Activated CD4-positive, alpha-beta T cell treated with anti-CD3 and anti-CD28 coated beads, Interleukin-10, Interleukin-2, amounts not matched to agents 100 ng/mL and 50 ng/mL, durations not matched to agents 16 hours and 8 hours (primary cell): ENCODE measurements at regions not wholly inside any gene's neighbourhood (a gene's known extent, or its start where the extent isn't known, plus 50 kb on each side); places are given as distances from the start of the nearest gene placed in this dataset.
A peak's percentile ranks its signal among the peaks of the same experiment; 100 is the strongest.
"Not testable (repeated sequence)": the region's sequence is repeated elsewhere in the genome, so short reads cannot be mapped to it uniquely, and the experiment has no call there.

Source experiments
- DNase-seq: peaks from one replicate; pipeline ENCODE4 v3.0.0-alpha.2; 2020

DNA sequence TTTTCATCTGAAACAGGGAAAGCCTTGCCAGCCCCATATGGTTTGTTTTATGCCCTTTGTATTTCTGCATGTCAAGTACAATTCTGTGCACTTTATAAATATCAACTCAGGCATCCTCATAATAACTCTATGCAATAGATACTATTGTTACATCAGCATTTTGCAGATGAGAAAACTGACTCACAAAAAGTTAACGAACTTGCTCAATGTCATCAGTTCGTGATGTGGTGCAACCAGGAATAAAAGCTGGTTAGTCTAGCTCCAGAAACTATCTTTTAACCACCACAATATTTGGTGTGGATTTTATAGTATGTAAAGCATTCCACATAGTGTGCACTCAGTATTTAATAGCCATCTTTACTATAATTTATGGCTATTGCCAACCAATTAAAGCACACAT, 134.9 kb downstream of the MRPS30 start:
- no peak for DNase-seq

DNA sequence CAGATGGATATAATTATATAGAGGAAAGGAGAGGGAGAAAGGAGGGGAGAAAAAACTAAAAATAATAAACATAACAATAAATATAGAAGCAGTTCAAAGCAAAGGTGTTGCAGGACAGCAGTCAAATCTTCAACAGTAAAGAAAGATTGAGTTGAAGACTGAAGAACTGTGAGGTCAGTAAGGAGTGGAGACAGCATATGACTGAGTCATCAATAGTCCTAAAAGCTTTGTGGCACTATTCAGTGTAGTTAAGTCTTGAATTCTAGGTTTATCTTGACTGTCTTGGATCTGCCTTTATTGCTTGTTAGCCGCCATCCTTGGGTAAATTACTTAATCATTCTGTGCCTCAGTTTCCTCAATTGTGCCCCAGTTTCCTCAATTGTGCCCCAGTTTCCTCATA, 137.0 kb downstream of the MRPS30 start:
- no peak for DNase-seq

DNA sequence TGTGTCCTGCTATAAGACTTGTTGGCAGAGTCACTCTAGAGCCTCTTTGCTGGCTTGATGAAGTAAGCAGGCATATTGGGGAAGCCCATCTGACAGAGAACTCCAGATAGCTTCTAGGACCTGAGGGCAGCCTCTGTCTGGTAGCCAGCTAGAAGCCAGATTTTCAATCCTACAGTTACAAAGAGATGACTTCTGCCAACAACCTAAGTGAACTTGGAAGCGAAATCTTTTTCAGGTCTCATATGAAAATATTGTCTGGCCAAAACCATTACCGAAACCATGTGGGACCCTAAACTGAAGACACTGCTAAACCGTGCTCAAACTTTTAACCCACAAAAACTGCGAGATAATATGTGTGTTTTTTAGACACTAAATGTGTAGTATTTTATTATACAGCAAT, 140.9 kb downstream of the MRPS30 start:
- no peak for DNase-seq

DNA sequence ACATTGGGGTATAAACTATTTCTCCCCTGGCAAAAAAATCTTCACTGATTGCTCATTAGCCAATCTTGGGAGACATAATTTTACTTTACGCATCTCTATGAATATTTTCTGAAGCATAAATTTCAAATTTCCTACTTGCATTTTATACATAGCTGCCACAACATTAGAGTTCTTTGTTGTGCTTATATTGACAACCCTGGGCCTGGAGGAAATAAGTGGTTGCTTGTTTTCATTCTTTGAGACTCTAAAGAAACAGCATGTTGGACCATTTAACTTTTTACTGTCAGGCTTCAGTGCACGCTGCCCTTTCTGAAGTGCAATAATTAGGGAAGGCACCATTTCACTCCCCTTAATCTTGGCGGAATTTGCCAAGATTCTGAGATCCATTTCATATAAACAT, 142.6 kb downstream of the MRPS30 start:
- no peak for DNase-seq

DNA sequence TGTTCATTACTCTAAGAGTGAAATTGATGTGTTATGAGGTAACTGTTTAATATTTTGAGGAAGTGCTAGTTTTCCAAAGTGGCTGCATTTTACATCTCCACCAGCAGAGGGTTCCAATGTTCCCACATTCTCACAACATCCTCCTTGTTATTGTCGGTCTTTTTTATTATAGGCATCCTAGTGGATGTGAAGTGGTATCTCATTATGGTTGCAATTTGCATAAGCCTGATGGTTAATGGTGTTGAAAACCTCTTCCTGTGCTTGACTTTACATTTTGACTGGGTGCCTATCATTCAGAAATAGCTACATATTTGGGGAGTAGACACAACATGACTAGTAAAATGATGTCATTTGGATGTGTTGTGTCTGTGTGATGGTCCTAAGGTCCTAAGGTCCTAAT, 143.6 kb downstream of the MRPS30 start:
- DNase-seq, result peak; percentile 26

DNA sequence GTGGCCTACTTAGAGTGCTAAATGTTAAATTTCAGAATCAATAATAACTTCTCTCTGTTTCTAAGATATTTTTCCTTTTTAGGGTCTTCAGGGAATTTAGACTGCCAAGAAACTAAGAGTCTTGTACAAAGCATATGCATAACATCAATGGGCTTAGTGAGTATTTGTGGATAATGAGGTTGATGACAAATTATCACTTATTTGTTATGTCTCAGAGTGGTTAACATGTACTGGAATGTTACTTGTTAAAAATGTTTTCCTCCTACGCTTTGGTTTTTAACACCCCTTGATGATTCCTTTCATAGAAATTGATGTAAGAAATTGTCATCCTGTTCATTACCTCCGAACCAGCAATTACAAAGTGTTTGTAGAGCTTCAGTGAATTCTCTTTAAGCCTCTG, 144.3 kb downstream of the MRPS30 start:
- no peak for DNase-seq

DNA sequence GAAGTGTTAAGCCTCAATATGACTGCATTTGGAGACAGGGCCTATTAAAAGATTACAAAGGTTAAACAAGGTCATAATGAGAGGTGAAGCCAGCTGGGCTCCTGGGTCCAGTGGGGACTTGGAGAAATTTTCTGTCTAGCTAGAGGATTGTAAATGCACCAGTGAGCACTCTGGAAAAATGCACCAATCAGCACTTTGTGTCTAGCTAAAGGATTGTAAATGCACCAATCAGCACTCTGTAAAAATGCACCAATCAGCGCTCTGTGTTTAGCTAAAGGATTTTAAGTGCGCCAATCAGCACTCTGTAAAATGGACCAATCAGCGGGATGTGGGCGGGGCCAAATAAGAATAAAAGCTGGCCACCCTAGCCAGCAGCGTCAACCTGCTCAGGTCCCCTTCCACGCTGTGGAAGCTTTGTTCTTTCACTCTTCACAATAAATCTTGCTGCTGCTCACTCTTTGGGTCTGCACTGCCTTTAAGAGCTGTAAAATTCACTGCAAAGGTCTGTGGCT, 150.3 kb downstream of the MRPS30 start:
- DNase-seq, result not testable (repeated sequence)

DNA sequence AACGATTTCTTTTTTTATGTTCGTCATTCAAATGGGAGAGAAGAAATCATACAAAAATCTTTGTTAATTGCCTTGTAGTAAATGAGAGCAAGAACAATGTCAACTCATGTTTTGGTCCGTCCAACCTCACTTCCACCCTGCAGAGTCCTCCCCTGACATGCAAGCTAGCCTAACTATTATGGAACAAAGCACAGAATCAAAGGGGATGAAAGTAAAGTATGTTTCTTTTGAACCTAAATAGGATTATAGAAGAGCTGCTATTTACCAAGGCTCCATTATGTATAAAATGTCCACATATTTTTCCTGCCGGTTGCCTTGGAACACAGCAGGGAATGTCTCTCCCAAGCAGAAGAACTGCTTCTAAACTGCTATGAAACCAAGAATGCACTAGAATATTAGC, 161.1 kb downstream of the MRPS30 start:
- no peak for DNase-seq

DNA sequence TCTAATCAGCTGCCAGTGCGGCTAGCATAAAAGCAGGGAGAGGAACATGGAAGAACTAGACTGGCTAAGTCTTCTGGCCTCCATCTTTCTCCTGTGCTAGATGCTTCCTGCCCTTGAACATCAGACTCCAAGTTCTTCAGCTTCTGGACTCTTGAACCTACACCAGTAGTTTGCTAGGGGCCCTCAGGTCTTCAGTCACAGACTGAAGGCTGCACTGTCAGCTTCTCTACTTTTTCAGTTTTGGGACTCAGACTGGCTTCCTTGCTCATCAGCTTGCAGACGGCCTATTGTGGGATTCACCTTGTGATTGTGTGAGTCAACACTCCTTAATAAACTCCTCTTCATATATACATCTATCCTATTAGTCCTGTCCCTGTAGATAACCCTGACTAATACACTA, 162.2 kb downstream of the MRPS30 start:
- not testable (repeated sequence) for DNase-seq

DNA sequence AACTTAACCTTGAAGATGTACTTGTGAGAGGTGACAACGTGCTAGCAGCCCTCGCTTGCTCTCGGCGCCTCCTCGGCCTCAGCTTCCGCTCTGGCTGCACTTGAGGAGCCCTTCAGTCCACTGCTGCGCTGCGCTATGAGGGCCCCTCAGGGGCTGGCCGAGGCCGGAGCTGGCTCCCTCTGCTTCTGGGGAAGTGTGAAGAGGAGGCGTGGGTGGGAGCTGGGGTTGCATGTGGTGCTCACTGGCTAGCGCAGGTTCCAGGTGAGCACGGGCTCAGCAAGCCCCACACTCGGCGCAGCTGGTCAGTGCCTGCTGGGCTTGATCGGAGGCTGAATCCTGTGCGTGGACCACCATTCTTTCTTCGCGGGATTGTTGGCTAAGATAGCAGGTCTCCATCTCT, 166.1 kb downstream of the MRPS30 start:
- no peak for DNase-seq

DNA sequence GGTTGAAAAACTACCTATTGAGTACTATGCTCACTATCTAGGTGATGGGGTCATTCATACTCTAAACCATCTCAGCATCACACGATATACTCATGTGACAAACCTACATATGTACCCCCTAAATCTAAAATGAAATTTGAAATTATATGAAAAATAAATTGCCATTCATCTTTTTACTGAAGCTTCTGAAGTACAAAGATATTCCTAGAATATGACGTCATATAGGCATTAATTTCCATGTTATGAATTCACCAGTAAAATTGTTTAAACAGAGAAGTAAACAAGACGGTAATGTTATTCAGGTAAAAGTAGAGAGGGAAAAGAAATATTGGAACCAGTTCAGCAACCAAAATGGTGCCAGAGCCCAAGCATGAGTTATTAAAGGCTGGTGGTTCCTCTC, 173.0 kb downstream of the MRPS30 start:
- no peak for DNase-seq

DNA sequence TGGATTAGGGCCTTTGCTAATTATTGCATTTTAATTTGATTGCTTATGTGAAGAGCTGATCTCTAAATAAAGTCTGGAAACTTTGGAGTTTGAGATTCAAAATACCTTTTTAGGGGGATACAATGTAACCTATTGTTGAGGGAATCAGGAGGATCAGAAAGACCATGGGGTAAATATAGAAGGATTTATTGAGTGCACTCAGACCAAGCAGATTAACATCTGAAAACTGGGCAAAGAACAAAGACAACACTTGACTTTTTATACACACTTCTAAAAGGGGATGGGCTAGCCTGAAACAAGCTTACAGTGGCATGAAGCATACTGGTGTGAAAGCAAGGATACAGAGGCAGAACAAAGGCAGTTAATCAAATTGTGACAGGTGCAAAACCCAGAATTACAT, 174.3 kb downstream of the MRPS30 start:
- DNase-seq, result no peak

DNA sequence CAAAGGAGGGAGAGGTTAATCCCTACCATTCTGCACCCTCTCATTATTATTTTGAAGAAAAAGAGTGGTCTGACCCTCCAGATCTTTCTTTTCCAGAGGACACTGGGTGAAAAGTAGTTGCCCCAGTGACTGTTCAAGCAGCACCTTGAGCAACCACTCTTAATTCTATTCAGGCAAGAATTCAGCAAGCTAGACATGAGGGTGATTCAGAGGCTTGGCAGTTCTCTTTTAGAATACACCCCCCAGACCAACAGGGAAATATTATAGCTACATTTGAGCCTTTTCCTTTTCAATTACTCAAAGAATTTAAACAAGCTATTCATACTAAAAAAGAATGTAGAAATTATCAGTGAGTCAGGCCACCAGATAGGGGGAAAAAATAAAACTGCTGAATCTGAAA, 178.3 kb downstream of the MRPS30 start:
- no peak for DNase-seq

DNA sequence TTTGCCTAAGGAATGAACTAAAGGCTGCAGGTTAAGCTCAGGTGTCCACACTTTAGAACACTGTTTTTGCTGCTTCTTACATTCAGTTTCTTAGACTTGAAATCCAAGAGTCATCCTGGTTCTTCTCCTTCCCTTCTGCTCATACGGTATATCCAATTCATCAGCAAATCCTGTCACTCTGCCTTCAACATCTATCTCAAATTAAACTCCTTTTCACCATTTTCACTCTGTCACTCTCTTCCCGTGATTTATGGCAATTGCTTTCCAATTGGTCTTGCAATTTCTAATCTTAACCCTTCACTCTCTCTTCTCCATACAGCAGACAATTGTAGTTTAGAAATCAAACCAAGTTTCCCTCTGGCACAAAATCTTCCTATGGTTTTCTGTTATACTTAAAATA, 182.9 kb downstream of the MRPS30 start:
- no peak for DNase-seq

DNA sequence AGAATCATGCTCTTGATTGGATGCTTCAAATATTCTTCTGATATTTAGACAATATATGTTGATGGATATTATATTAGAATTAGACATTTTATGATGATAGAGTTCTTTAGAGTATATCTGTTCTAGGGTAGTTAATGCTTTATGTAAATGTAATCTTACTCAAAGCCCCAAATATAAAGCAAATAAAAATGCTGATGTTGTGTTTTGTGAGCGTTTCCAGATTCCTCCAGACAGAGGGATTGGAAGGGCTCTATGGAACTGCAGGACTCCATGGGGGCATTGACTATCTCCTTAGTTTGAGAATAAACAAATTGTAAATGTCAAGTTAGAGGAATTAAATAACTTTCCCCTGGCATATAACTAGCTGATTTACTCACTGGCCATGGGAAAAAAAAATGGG, 184.5 kb downstream of the MRPS30 start:
- no peak for DNase-seq

DNA sequence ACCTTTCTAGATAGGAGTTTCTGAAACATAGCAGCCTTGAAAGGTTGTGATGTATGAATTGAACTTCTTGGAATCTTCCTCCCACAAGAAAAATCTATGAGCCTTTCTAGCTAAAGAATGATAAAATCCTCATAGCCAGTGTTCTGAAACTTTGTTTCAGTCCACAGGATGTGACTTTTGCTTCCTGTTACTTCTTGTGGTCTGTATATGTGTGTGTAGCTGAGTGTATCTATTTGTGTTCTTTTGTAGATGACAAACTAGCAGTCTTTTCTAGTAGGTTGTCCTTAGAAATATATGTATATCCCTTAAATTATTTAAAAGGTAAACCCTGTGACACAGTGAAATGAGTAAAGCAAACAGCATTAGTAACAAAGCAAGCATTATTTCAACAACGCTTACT, 188.8 kb downstream of the MRPS30 start:
- no peak for DNase-seq

DNA sequence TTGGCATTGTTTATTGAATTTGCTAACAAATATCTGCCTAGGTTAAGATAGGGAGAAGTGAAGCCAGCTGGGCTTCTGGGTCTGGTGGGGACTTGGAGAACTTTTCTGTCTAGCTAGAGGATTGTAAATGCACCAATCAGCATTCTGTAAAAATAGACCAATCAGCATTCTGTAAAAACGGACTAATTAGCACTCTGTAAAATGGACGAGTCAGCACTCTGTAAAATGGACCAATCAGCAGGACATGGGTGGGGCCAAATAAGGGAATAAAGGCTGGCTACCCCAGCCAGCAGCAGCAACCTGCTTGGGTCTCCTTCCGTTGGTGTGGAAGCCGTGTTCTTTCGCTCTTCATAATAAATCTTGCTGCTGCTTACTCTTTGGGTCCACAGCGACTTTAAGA, 198.4 kb downstream of the MRPS30 start:
- DNase-seq, result not testable (repeated sequence)

DNA sequence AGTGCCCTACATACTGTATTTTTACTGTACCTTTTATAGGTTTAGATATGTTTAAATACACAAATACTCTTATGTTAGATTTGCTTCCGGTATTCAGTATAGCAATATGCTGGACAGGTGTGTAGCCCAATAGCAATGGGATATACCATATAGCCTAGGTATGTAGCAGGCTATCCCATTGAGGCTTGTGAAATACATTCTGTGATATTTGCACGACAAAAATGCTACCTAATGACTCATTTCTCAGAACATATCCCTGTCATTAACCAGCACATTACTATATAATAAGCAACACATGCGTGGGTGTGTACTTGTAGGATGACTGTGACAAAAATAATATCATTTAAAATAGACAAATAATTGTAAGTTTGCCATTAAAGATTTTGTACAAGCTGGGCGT, 208.8 kb downstream of the MRPS30 start:
- DNase-seq, result no peak

DNA sequence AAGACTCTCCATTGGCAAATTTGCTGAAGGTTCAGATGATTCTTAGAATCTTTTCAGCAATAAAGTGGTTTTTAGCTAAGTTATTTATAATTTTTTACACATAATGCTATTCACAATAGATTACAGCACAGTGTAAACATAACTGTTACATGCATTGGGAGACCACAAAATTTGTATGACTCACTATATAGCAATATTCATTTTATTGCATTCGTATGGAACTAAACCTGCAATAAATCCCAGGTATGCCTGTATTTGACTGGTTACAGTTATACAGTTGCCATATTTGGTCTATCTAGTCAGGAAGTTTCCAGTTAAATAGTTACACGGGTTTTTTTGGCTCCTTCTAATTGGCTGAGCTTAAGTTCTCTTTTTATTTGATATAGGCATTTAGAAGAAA, 220.8 kb downstream of the MRPS30 start:
- no peak for DNase-seq

DNA sequence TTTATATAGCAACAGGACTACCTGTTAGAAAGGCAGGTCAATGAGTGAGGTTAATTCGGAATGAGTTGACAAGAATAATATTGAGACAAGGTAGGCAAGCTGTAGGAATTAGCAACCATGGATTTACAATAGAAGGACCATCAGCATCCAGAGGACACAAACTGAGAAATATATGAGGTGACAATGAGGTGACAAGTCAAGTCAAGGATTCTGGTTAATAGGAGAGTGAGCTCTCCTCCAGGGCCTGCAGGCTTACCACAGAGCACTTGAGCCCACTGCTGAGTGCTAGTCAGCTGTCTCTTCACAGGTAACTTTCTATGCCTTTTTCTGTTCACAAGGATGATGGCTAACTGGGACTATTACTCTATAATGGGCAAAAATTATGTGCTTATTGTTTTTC, 227.2 kb downstream of the MRPS30 start:
- no peak for DNase-seq

DNA sequence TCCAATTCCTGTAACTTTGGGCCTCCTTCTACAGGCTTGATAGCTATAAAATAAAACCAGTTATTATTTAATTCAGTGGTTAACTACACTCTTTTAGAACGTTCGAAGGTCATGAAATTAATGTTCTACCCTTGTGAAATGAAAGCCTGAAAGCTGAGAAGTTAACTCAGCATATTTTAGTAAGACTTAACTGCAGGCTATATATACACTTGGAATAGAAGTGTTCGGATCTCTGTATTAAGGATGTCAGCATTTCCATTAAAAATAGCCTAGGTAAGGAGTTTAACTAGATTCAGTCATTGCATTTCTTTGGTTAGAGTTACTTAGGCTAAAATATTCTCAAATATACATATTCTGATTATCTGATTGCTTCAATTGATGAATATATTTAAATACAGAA, 229.2 kb downstream of the MRPS30 start:
- no peak for DNase-seq

DNA sequence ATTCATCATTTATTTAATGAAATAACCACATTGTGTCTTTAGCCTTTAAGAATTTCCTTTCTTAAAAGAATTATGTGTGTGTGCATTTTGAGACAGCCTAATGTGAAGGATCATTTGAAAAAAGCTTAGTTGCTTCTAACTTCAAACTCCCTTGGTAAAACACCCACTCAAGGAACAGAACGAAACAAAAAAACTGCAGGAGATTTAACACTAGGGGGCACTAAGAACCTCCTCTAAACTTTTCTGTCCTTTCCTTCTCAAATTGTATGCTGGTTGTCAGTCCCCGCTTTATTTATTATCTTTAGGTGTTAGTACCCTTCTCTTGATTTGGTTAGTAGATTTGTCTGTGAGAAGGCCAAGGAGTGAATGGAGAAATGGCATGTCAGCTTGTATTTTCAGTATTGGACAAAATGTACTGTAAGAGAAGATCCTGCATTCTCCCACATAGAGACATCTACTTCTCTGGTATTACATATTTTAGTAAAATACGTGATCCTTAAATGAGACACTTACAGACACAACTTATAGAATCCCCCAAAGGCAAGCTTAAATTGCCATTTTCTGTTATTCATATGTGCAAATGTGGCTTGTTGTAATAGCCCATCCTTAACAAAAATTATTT, 229.7 kb downstream of the MRPS30 start:
- DNase-seq, result peak; percentile 31

DNA sequence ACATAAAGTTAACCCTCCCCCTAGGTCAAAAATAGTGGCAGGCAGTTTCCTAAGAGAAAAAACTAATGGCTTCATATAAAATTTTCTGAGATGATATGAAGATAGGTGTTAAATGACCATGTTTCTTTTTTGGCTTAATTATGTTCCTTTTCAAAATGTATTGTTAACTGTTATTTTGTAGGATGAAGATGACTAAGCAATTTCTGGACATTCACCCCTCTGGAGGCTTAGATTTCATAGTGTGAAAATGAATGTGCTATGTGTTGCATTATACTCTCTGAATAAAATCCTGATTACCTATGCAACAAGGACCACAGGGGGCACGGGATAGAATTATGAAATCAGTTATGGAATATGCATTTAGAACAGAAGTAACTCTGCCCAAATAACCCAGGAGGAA, 233.5 kb downstream of the MRPS30 start:
- no peak for DNase-seq

DNA sequence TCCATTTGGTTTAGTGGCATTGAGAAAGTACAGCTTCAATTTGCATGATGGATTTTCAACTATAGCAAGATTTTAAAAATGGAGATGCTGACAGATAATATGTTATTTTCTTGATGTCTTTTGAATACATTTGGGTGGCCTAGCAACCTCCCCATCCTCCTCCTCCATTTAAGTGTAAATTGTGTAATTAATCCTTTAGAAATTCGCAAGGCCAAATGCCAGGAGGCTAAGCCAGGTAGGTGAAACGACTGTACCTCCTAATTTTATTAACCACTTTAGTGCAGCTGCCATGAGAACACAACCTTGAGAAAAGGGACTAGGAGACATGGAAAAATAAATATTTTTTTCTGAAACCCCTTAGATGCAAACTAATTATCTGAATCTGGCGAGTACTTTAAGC, 248.8 kb downstream of the MRPS30 start:
- DNase-seq, result no peak

DNA sequence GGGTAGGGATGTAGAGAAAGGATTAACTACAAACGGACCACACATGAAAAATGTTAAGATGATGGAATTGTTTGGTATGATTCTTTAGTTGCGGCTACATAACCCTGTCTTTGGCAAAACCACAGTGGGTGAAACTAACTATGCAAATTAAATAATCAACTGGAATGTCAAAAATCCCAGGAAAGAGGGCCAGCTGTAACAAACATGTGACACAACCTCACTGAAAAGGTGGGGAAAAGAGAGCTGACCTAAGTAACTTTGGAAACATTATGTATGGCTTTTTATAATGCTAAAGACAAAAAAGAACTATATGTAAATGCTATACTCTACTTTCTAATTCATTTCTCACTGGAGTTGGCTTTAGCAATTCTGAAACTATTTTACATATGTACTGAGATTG, 252.0 kb downstream of the MRPS30 start:
- DNase-seq, result no peak

DNA sequence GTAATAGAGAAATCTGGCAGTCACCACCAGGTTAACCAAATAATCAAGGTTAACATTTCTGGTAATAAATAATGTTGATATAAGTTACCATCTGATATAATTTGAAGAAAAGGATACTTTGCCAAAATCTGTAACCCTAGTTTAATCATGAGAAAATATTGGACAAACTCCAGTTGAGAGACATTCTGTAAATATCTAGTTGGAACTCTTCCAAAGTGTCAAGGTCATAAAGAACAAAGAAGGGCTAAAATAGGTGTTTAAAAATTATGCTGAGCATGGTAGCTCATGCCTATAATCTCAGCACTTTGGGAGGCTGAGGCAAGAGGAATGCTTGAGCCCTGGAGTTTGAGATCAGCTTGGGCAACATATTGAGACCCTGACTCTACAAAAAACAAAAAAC, 253.3 kb downstream of the MRPS30 start:
- DNase-seq, result no peak
